ENCODE measurements at regions not wholly inside any gene's neighbourhood (a gene's known extent, or its start where the extent isn't known, plus 50 kb on each side); places are given as distances from the start of the nearest gene placed in this dataset.

GRCh38 chr2:144183727-144184126 is 336.2 kb downstream of the ZEB2 start:
- ATAC-seq (ENCODE audit: poor library complexity) = no peak
- DNase-seq = no peak
- intact Hi-C loops (cut with DNase I) = no loop called here

GRCh38 chr2:144181001-144181400 is 338.9 kb downstream of the ZEB2 start:
- no peak for DNase-seq
- ATAC-seq (ENCODE audit: poor library complexity) = no peak
- intact Hi-C loops (cut with DNase I) = no loop called here

- intact Hi-C loops (cut with DNase I) = no loop called here
- no peak for ATAC-seq (ENCODE audit: poor library complexity)
These were observed 339.8 kb downstream of the ZEB2 start for GRCh38 chr2:144180131-144180530.

GRCh38 chr2:144170179-144170578 is 349.7 kb downstream of the ZEB2 start:
- DNase-seq (no peak), ATAC-seq (ENCODE audit: poor library complexity) (no peak)
- intact Hi-C loops (cut with DNase I) = no loop called here

More at GRCh38 chr2:144180131-144180530, 339.8 kb downstream of the ZEB2 start:
- DNase-seq = no peak

- ATAC-seq (ENCODE audit: poor library complexity) = no peak
- no peak for DNase-seq
- intact Hi-C loops (cut with DNase I) = no loop called here
These were observed 353.2 kb downstream of the ZEB2 start for GRCh38 chr2:144166743-144167142.

- ATAC-seq (ENCODE audit: poor library complexity) = no peak
- intact Hi-C loops (cut with DNase I) = no loop called here
These were observed 354.2 kb downstream of the ZEB2 start for GRCh38 chr2:144165599-144166250.

GRCh38 chr2:144163592-144163991 is 356.3 kb downstream of the ZEB2 start:
- intact Hi-C loops (cut with DNase I) = no loop called here
- no peak for ATAC-seq (ENCODE audit: poor library complexity)
- no peak for DNase-seq

More at GRCh38 chr2:144165599-144166250, 354.2 kb downstream of the ZEB2 start:
- no peak for DNase-seq

- ATAC-seq (ENCODE audit: poor library complexity) (peak; percentile 56), DNase-seq (no peak)
- intact Hi-C loops (cut with DNase I) = no loop called here
These were observed 357.3 kb downstream of the ZEB2 start for GRCh38 chr2:144162652-144163051.

- intact Hi-C loops (cut with DNase I) = no loop called here
- no peak for DNase-seq
- no peak for ATAC-seq (ENCODE audit: poor library complexity)
These were observed 358.9 kb downstream of the ZEB2 start for GRCh38 chr2:144161061-144161460.

GRCh38 chr2:144159240-144159639 is 360.7 kb downstream of the ZEB2 start:
- intact Hi-C loops (cut with DNase I) = no loop called here
- no peak for DNase-seq
- ATAC-seq (ENCODE audit: poor library complexity) = no peak

GRCh38 chr2:144158096-144158495 is 361.8 kb downstream of the ZEB2 start:
- ATAC-seq (ENCODE audit: poor library complexity) (no peak), DNase-seq (no peak)
- intact Hi-C loops (cut with DNase I) = no loop called here

- ATAC-seq (ENCODE audit: poor library complexity) = no peak
- DNase-seq = no peak
- intact Hi-C loops (cut with DNase I) = no loop called here
These were observed 362.9 kb downstream of the ZEB2 start for GRCh38 chr2:144156736-144157640.

- intact Hi-C loops (cut with DNase I) = no loop called here
- ATAC-seq (ENCODE audit: poor library complexity) (peak; percentile 66), DNase-seq (no peak)
These were observed 365.7 kb downstream of the ZEB2 start for GRCh38 chr2:144154205-144154604.

GRCh38 chr2:144152817-144153271 is 367.1 kb downstream of the ZEB2 start:
- intact Hi-C loops (cut with DNase I) = no loop called here
- ATAC-seq (ENCODE audit: poor library complexity) (peak; percentile 56), DNase-seq (no peak)

- intact Hi-C loops (cut with DNase I) = no loop called here
- no peak for ATAC-seq (ENCODE audit: poor library complexity)
- no peak for DNase-seq
These were observed 368.1 kb downstream of the ZEB2 start for GRCh38 chr2:144151851-144152250.

- no peak for DNase-seq
- intact Hi-C loops (cut with DNase I) = no loop called here
- no peak for ATAC-seq (ENCODE audit: poor library complexity)
These were observed 368.5 kb downstream of the ZEB2 start for GRCh38 chr2:144151405-144151804.

GRCh38 chr2:144147356-144147755 is 372.6 kb downstream of the ZEB2 start:
- no peak for ATAC-seq (ENCODE audit: poor library complexity)
- intact Hi-C loops (cut with DNase I) = no loop called here

GRCh38 chr2:144146876-144147275 is 373.0 kb downstream of the ZEB2 start:
- intact Hi-C loops (cut with DNase I) = no loop called here
- DNase-seq = no peak
- no peak for ATAC-seq (ENCODE audit: poor library complexity)

More at GRCh38 chr2:144147356-144147755, 372.6 kb downstream of the ZEB2 start:
- no peak for DNase-seq

GRCh38 chr2:144146076-144146475 is 373.8 kb downstream of the ZEB2 start:
- ATAC-seq (ENCODE audit: poor library complexity) (peak; percentile 31), DNase-seq (no peak)
- intact Hi-C loops (cut with DNase I) = no loop called here
